SU-DHL-6 (cell line): ENCODE measurements at regions not wholly inside any gene's neighbourhood (a gene's known extent, or its start where the extent isn't known, plus 50 kb on each side); places are given as distances from the start of the nearest gene placed in this dataset.

ENCODE experiments used
- H2AFZ ChIP-seq: fragments of 200-600 bp; sonication (generic); 2 replicates; pipeline ENCODE4 v1.6.1; 2014; ENCODE audit warnings: low read depth, mild to moderate bottlenecking, moderate library complexity, mixed read lengths, antibody characterized with exemption, low read length; ENCODE audit not compliant: severe bottlenecking
- H3F3A ChIP-seq: fragments of 200-600 bp; shearing (Covaris generic); 2 replicates; pipeline ENCODE4 v1.6.0; 2016; ENCODE audit warnings: antibody characterized with exemption, mild to moderate bottlenecking; ENCODE audit not compliant: insufficient read depth
- H3K27ac ChIP-seq: fragments of 200-600 bp; sonication (generic); 2 replicates; pipeline ENCODE4 v1.5.1; 2016; ENCODE audit warnings: low read depth, mild to moderate bottlenecking, low read length, moderate library complexity, mixed read lengths
- H3K27me3 ChIP-seq: fragments of 200-600 bp; sonication (generic), shearing (Covaris generic); 2 replicates; pipeline ENCODE4 v1.6.0; 2014; ENCODE audit warnings: mild to moderate bottlenecking, low read length
- H3K36me3 ChIP-seq: fragments of 200-600 bp; sonication (generic); 2 replicates; pipeline ENCODE4 v1.6.1; 2014; ENCODE audit warnings: mild to moderate bottlenecking, low read length, mixed read lengths
- H3K4me2 ChIP-seq: fragments of 300-600, 200-600 bp; shearing (Covaris generic), sonication (generic); 2 replicates; pipeline ENCODE4 v1.6.0; 2014; ENCODE audit warnings: low read length, low read depth, mild to moderate bottlenecking; ENCODE audit not compliant: poor library complexity, severe bottlenecking
- H3K4me3 ChIP-seq: fragments of 200-600 bp; sonication (generic); 2 replicates; pipeline ENCODE4 v1.5.1; 2014; ENCODE audit warnings: antibody characterized with exemption, low read length, mild to moderate bottlenecking, mixed read lengths; ENCODE audit not compliant: insufficient read depth, poor library complexity, severe bottlenecking
- H3K79me2 ChIP-seq: fragments of 200-600 bp; sonication (generic); 2 replicates; pipeline ENCODE4 v1.6.1; 2014; ENCODE audit warnings: mild to moderate bottlenecking, low read length, moderate library complexity; ENCODE audit not compliant: insufficient read depth
- H3K9ac ChIP-seq: fragments of 200-600 bp; sonication (generic); 2 replicates; pipeline ENCODE4 v1.7.0; 2014; ENCODE audit warnings: mild to moderate bottlenecking, low read length
- H3K9me2 ChIP-seq: fragments of 200-600 bp; sonication (generic); replicated peaks from 2 replicates; pipeline ENCODE4 v1.6.1; 2014; ENCODE audit warnings: low read length; ENCODE audit not compliant: insufficient read depth
- H3K9me3 ChIP-seq: fragments of 200-600 bp; sonication (generic); 2 replicates; pipeline ENCODE4 v1.6.1; 2014; ENCODE audit warnings: low read length, mixed read lengths; ENCODE audit not compliant: insufficient read depth
- H4K20me1 ChIP-seq: fragments of 200-600 bp; sonication (generic); 2 replicates; pipeline ENCODE4 v1.6.1; 2014; ENCODE audit warnings: low read depth, mild to moderate bottlenecking, antibody characterized with exemption, low read length, moderate library complexity, mixed read lengths
- EZH2phosphoT487 ChIP-seq: fragments of 200-600 bp; sonication (generic), shearing (Covaris generic); conservative IDR thresholded peaks from 2 replicates; pipeline ENCODE4 v1.6.1; 2018; ENCODE audit warnings: mild to moderate bottlenecking, antibody characterized with exemption, low read length, moderate library complexity, mixed read lengths
- TF ChIP-seq, protein P1 (sequence below): fragments of 200-600 bp; sonication (generic); IDR thresholded peaks from one replicate; pipeline ENCODE4 v1.5.1; 2017; ENCODE audit warnings: antibody characterized with exemption, mild to moderate bottlenecking, low read length, moderate library complexity; ENCODE audit not compliant: insufficient read depth, poor library complexity, severe bottlenecking

DNA sequence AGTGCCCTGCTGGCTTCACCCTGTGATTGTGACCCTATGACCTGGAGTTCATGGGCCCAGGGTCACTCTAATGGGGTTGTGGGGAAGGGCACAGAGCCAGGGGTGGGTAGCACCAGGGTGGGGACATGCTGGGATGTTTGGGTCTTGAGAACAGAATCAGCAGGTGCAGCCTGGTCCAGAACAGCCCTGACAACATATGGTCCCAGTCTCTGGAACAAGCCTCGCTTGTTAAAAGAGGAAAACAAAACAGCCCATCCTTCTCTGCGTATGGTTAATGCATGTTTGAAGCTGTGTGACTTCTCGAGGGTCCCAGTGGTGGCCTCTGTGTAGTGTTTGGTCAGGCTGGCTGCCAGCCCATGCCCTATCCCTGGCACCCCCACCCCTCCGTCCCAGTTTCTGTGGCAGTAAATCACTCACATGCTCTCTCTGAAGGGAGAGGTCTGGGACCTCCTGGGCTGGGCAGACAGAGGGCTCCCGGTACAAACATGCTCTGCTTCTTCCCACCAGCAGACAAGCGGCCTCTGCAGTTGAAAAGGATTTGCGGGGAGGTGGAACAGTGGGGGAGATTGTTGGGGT is 79.4 kb downstream of the FAM241B start:
- Histone ChIP-seq H3F3A (no peaks in the 10 kb centered on the region), H4K20me1 (no peaks in the 10 kb centered on the region), H3K79me2 (no peaks in the 10 kb centered on the region), H3K9me3 (no peaks in the 10 kb centered on the region), H2AFZ (no peak overlapping the region), H3K27ac (no peak overlapping the region), H3K27me3 (no peaks in the 10 kb centered on the region), H3K9me2 (no peaks in the 10 kb centered on the region), H3K9ac (no peak overlapping the region), H3K4me3 (no peak overlapping the region), H3K36me3 (no peaks in the 10 kb centered on the region), H3K4me2 (no peak overlapping the region)
- TF ChIP-seq EZH2phosphoT487: no peak
- TF ChIP-seq, protein P1, sequence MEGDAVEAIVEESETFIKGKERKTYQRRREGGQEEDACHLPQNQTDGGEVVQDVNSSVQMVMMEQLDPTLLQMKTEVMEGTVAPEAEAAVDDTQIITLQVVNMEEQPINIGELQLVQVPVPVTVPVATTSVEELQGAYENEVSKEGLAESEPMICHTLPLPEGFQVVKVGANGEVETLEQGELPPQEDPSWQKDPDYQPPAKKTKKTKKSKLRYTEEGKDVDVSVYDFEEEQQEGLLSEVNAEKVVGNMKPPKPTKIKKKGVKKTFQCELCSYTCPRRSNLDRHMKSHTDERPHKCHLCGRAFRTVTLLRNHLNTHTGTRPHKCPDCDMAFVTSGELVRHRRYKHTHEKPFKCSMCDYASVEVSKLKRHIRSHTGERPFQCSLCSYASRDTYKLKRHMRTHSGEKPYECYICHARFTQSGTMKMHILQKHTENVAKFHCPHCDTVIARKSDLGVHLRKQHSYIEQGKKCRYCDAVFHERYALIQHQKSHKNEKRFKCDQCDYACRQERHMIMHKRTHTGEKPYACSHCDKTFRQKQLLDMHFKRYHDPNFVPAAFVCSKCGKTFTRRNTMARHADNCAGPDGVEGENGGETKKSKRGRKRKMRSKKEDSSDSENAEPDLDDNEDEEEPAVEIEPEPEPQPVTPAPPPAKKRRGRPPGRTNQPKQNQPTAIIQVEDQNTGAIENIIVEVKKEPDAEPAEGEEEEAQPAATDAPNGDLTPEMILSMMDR: no peak

DNA sequence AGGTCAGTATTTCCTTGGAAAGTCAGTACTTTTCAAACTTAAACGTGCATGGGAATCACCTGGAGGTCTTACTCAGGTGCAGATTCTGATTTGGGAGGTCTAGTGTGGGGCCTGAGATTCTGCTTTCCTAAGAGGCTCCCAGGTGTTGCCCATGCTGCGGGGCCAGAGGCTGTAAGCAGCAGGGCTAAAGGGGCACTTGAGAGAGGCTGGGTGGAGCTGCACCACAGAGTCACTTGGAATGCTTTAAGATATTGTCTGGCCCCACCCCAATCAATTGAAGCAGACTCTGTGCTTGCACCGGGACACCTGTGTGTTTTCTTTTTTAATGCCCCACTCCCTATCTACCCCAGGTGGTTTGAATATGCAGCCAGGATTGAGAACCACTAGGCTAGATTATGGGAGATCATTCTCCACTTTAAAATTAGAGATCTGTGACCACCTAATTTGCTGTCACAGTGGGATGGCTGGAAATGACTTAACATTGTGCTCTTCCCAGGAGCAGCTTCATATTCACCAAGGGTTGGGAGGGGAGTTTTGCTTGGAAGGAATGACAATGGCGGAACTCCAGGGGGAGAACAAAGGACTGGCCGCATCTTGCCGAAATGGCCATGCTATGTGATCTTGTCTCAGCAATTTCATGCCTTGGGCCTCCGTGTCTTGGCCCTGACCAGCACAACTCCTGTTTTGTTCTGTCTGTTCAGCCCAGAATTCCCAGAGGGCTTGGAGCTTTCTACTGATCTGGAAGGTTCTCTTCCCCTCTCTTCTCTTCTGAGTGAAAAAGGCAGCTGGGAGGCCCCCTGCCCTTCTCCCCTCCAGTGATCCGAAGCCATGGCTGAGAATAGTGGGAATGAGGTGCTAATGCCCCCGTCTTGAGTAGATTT is 80.2 kb downstream of the FAM241B start:
- no peaks in the 10 kb centered on the region for H3F3A ChIP-seq
- H3K9me3 ChIP-seq: no peaks in the 10 kb centered on the region
- H3K9me2 ChIP-seq: no peaks in the 10 kb centered on the region
- H3K79me2 ChIP-seq: no peaks in the 10 kb centered on the region
- H3K9ac ChIP-seq: no peak overlapping the region
- no peak overlapping the region for H3K4me2 ChIP-seq
- H3K27me3 ChIP-seq: no peaks in the 10 kb centered on the region
- H3K4me3 ChIP-seq: no peak overlapping the region
- no peaks in the 10 kb centered on the region for H3K36me3 ChIP-seq
- TF ChIP-seq, protein P1: no peak
- no peak for TF ChIP-seq EZH2phosphoT487
- H3K27ac ChIP-seq: no peak overlapping the region
- no peak overlapping the region for H2AFZ ChIP-seq
- no peaks in the 10 kb centered on the region for H4K20me1 ChIP-seq

DNA sequence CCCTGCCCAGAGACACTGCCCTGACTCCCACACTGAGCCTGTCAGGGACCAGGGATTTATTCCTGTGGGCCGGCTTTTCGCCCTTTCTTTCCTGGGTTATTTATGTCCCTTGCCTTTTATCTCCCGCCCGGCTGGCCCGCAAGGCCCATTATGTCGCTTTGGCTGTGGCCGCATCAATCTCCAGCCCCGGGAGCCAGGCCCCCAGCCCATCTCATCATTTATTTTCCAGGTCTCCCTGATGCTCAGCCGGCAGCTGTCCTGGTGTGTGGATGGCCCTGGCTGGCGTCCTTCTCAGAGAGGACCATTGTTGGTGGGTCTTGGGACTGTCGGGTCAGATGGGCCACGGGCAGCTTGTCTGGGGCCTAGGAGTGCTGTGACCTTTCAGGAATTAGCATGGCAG is 82.3 kb downstream of the FAM241B start:
- Histone ChIP-seq H2AFZ (no peak overlapping the region), H4K20me1 (no peaks in the 10 kb centered on the region), H3K4me3 (no peak overlapping the region), H3K79me2 (no peaks in the 10 kb centered on the region), H3K27me3 (no peaks in the 10 kb centered on the region), H3K9me3 (no peaks in the 10 kb centered on the region), H3K4me2 (no peak overlapping the region), H3K9me2 (no peaks in the 10 kb centered on the region), H3F3A (no peaks in the 10 kb centered on the region), H3K27ac (no peak overlapping the region), H3K36me3 (no peaks in the 10 kb centered on the region), H3K9ac (no peak overlapping the region)
- TF ChIP-seq, protein P1: no peak
- no peak for TF ChIP-seq EZH2phosphoT487
